Common myeloid progenitor, CD34-positive (primary cell): ENCODE measurements at regions not wholly inside any gene's neighbourhood (a gene's known extent, or its start where the extent isn't known, plus 50 kb on each side); places are given as distances from the start of the nearest gene placed in this dataset.

Experiments used
- CTCF ChIA-PET: fragments of 350-600 bp; sonication (Branson Sonifier 250); formaldehyde crosslinking; loops from one replicate; lab custom pipeline; 2021; ENCODE audit warnings: antibody characterized with exemption; lab: Charles Lee
- POLR2A ChIA-PET: fragments of 350-600 bp; sonication (Branson Sonifier 250); formaldehyde crosslinking; loops from one replicate; lab custom pipeline; 2021; ENCODE audit warnings: antibody characterized with exemption; lab: Charles Lee
- DNase-seq, 3 donors: peaks; one replicate each; pipeline versions ENCODE4 v3.0.0 to v3.0.0-alpha.2; 2013
- H3K27ac ChIP-seq, 2 experiments: 1 replicate in 1 of 2; 2 replicates in 1 of 2; pipeline ENCODE4 v1.7.0; 2013; ENCODE audit warnings: inconsistent platforms in 2 of 2, low read length in 2 of 2, mild to moderate bottlenecking in 2 of 2, low read depth in 1 of 2, moderate library complexity in 1 of 2; ENCODE audit not compliant: severe bottlenecking in 2 of 2, insufficient read depth in 1 of 2, poor library complexity in 1 of 2
- H3K27me3 ChIP-seq, 5 experiments: replicated peaks in 2 of 5; 1 replicate in 3 of 5; 2 replicates in 2 of 5; pipeline versions ENCODE4 v1.6.1 to v1.7.0; 2013; ENCODE audit warnings: low read length in 4 of 5, mild to moderate bottlenecking in 2 of 5, moderate library complexity in 2 of 5, inconsistent platforms in 1 of 5; ENCODE audit not compliant: insufficient read depth in 5 of 5, control insufficient read depth in 4 of 5
- H3K36me3 ChIP-seq, 4 experiments: 1 replicate in 2 of 4; 2 replicates in 2 of 4; pipeline versions ENCODE4 v1.6.1 to v1.7.0; 2013; ENCODE audit warnings: low read length in 3 of 4, control low read depth in 1 of 4, mild to moderate bottlenecking in 1 of 4; ENCODE audit not compliant: control insufficient read depth in 4 of 4, insufficient read depth in 4 of 4
- H3K4me1 ChIP-seq, 4 experiments: 1 replicate in 3 of 4; 2 replicates in 1 of 4; pipeline versions ENCODE4 v1.6.1 to v1.7.1; 2013; ENCODE audit warnings: low read length in 3 of 4, mild to moderate bottlenecking in 3 of 4, control low read depth in 1 of 4, inconsistent platforms in 1 of 4, moderate library complexity in 1 of 4; ENCODE audit not compliant: control insufficient read depth in 4 of 4, insufficient read depth in 4 of 4; ENCODE audit errors: control extremely low read depth in 1 of 4
- H3K4me3 ChIP-seq, 7 experiments: 1 replicate in 4 of 7; 2 replicates in 3 of 7; pipeline versions ENCODE4 v1.5.1 to v1.7.0; 2013; ENCODE audit warnings: mild to moderate bottlenecking in 7 of 7, low read length in 6 of 7, moderate library complexity in 6 of 7, inconsistent platforms in 2 of 7, low read depth in 2 of 7, control low read depth in 1 of 7; ENCODE audit not compliant: insufficient read depth in 4 of 7, control insufficient read depth in 1 of 7; ENCODE audit errors: extremely low read depth in 1 of 7
- H3K9me3 ChIP-seq, 5 experiments: 1 replicate in 4 of 5; 2 replicates in 1 of 5; pipeline versions ENCODE4 v1.6.1 to v1.7.1; 2013; ENCODE audit warnings: low read length in 4 of 5, mild to moderate bottlenecking in 2 of 5, inconsistent platforms in 1 of 5, low read depth in 1 of 5, moderate library complexity in 1 of 5; ENCODE audit not compliant: control insufficient read depth in 4 of 5, insufficient read depth in 2 of 5; ENCODE audit errors: control extremely low read depth in 1 of 5
- WGBS: methylation state at CpG from one replicate; pipeline ENCODE4 v1.1.5; 2013; ENCODE audit not compliant: insufficient coverage; 5-methylcytosine and 5-hydroxymethylcytosine counted together

- CTCF ChIA-PET = no interaction called here
- H3K4me1 ChIP-seq = no peaks in the 10 kb centered on the region
- H3K27ac ChIP-seq = no peak overlapping the region
- POLR2A ChIA-PET = no interaction called here
- H3K27me3 ChIP-seq = no peaks in the 10 kb centered on the region
- WGBS = 89% methylated on average over 4 of the region's 4 CpGs
- H3K9me3 ChIP-seq = peaks cover 0 to 3% (median 0%) of the 10 kb centered on the region in 5 experiments
- H3K4me3 ChIP-seq = no peak overlapping the region
- DNase-seq = no peak
- H3K36me3 ChIP-seq = no peaks in the 10 kb centered on the region
Observed at GRCh38 chr2:19261061-19261460, 97.4 kb downstream of the OSR1 start.

- Histone ChIP-seq H3K36me3 (no peaks in the 10 kb centered on the region), H3K27ac (no peak overlapping the region), H3K27me3 (no peaks in the 10 kb centered on the region), H3K4me3 (no peak overlapping the region), H3K4me1 (no peaks in the 10 kb centered on the region), H3K9me3 (peaks cover 0 to 3% (median 0%) of the 10 kb centered on the region in 5 experiments)
- 93% methylated on average over 3 of the region's 3 CpGs for WGBS
- ChIA-PET POLR2A (no interaction called here), CTCF (no interaction called here)
- DNase-seq = no peak
Observed at GRCh38 chr2:19256121-19256601, 102.3 kb downstream of the OSR1 start.

DNA sequence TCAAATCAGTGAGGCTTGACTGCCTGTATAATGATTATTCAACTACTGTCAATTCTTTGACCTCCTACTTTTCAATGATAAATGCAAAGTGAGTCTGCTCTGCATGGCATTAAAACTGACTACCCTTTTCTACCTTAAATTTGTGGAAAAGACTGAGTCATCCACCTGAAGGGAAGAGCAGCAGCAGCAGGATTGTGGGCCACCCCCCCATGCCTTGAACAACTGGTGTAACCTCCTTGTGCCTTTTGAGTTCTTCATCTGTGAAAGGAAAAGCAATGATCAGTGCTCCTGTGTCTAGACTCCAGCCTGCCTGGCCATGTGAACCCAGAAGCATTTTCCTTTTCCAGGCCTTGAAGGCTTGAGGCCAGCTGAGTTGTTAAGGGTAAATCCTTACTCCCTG lies 102.9 kb downstream of the OSR1 start:
- ChIA-PET POLR2A (no interaction called here), CTCF (no interaction called here)
- no peaks in the 10 kb centered on the region for H3K27me3 ChIP-seq
- peaks cover 0 to 3% (median 0%) of the 10 kb centered on the region in 5 experiments for H3K9me3 ChIP-seq
- no peak overlapping the region for H3K4me3 ChIP-seq
- H3K4me1 ChIP-seq = no peaks in the 10 kb centered on the region
- DNase-seq = no peak
- no peaks in the 10 kb centered on the region for H3K36me3 ChIP-seq
- no peak overlapping the region for H3K27ac ChIP-seq

DNA sequence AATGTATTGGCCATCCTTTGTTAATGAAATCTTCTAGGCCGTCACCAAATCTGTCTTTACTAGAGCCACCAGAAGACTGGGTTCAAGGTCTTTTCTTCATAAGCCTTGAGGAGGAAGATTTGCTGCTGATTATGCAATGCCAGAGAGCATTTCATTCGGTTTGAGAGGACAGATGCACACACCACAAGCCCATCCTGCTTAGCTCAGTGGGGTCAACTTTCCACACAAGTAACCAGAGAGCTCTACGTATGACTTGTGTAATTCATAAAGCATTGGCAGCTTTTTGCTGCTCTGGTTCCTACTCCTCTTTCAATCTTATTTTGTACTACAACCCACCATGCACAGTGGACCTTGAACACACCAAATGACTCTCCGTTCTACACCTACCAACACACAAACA lies 106.9 kb downstream of the OSR1 start:
- ChIA-PET CTCF (no interaction called here), POLR2A (no interaction called here)
- Histone ChIP-seq H3K4me1 (no peaks in the 10 kb centered on the region), H3K36me3 (no peaks in the 10 kb centered on the region), H3K9me3 (no peaks in the 10 kb centered on the region), H3K4me3 (no peak overlapping the region), H3K27ac (no peak overlapping the region), H3K27me3 (no peaks in the 10 kb centered on the region)
- no peak for DNase-seq
- WGBS = 85% methylated on average over 3 of the region's 4 CpGs

DNA sequence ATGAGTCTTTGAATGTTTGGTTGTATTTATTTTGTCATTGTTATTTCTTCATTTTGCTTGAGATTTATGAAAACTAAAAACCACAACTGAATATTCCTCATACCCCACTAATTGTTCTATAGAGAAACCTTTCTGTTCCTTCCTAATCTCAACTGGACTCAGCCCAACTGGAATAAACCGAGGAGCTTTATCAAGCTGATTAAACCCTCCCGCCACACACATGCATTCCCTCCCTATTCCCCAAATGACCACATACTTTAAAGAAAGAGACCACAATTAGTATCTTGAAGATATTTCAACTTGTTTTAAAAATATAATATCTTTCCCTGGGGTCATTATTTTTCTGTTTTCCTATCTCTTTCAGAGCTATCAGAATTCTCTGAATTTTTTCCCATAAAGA lies 107.5 kb downstream of the OSR1 start:
- ChIA-PET CTCF (no interaction called here), POLR2A (no interaction called here)
- Histone ChIP-seq H3K4me1 (no peaks in the 10 kb centered on the region), H3K27me3 (no peaks in the 10 kb centered on the region), H3K4me3 (no peak overlapping the region), H3K36me3 (no peaks in the 10 kb centered on the region), H3K27ac (no peak overlapping the region), H3K9me3 (no peaks in the 10 kb centered on the region)
- DNase-seq = no peak
- WGBS = no CpG with 5 or more reads among the region's 2 CpGs

GRCh38 chr2:19247186-19247585 lies 111.2 kb downstream of the OSR1 start:
- H3K4me1 ChIP-seq = no peaks in the 10 kb centered on the region
- CTCF ChIA-PET = no interaction called here
- POLR2A ChIA-PET = no interaction called here

GRCh38 chr2:19246496-19246895 lies 111.9 kb downstream of the OSR1 start:
- Histone ChIP-seq H3K4me3 (no peak overlapping the region), H3K36me3 (no peaks in the 10 kb centered on the region), H3K27ac (no peak overlapping the region), H3K4me1 (no peaks in the 10 kb centered on the region), H3K27me3 (no peaks in the 10 kb centered on the region), H3K9me3 (no peaks in the 10 kb centered on the region)
- 97% methylated on average over 11 of the region's 12 CpGs for WGBS
- ChIA-PET CTCF (no interaction called here), POLR2A (no interaction called here)
- DNase-seq = no peak

More at GRCh38 chr2:19247186-19247585, 111.2 kb downstream of the OSR1 start:
- DNase-seq = no peak
- Histone ChIP-seq H3K36me3 (no peaks in the 10 kb centered on the region), H3K4me3 (no peak overlapping the region), H3K27ac (no peak overlapping the region), H3K9me3 (no peaks in the 10 kb centered on the region), H3K27me3 (no peaks in the 10 kb centered on the region)
- WGBS = no CpG with 5 or more reads among the region's 4 CpGs
